H9 (cell line): ENCODE measurements at regions not wholly inside any gene's neighbourhood (a gene's known extent, or its start where the extent isn't known, plus 50 kb on each side); places are given as distances from the start of the nearest gene placed in this dataset.

Experiments used
- DNase-seq: peaks from one replicate; pipeline ENCODE4 v3.0.0-alpha.2; 2017
- H2AFZ ChIP-seq: one replicate; pipeline ENCODE4 v1.6.1; 2013; ENCODE audit warnings: mild to moderate bottlenecking, low read length, control low read depth, moderate library complexity
- H2AK5ac ChIP-seq: 2 replicates; pipeline ENCODE4 v1.6.1; 2013; ENCODE audit warnings: low read length, control low read depth, mixed read lengths; ENCODE audit not compliant: insufficient read length
- H2BK120ac ChIP-seq: one replicate; pipeline ENCODE4 v1.6.1; 2013; ENCODE audit warnings: low read depth, mild to moderate bottlenecking, low read length, control low read depth, inconsistent platforms; ENCODE audit not compliant: poor library complexity, severe bottlenecking
- H2BK12ac ChIP-seq: 2 replicates; pipeline ENCODE4 v1.6.1; 2013; ENCODE audit warnings: low read length, control low read depth, mixed read lengths, low read depth; ENCODE audit not compliant: insufficient read length
- H2BK15ac ChIP-seq: 2 replicates; pipeline ENCODE4 v1.6.1; 2013; ENCODE audit warnings: low read depth, low read length, control low read depth
- H2BK20ac ChIP-seq: one replicate; pipeline ENCODE4 v1.6.1; 2013; ENCODE audit warnings: low read depth, mild to moderate bottlenecking, low read length, control low read depth, inconsistent platforms; ENCODE audit not compliant: poor library complexity, severe bottlenecking
- H2BK5ac ChIP-seq: 2 replicates; pipeline ENCODE4 v1.6.1; 2013; ENCODE audit warnings: low read length, control low read depth, mixed read lengths; ENCODE audit not compliant: insufficient read length
- H3K14ac ChIP-seq: 2 replicates; pipeline ENCODE4 v1.6.1; 2013; ENCODE audit warnings: low read length, control low read depth; ENCODE audit not compliant: insufficient read depth
- H3K18ac ChIP-seq: 2 replicates; pipeline ENCODE4 v1.6.1; 2013; ENCODE audit warnings: low read depth, mild to moderate bottlenecking, mixed read lengths, low read length, control low read depth; ENCODE audit not compliant: insufficient read length
- H3K23ac ChIP-seq: 2 replicates; pipeline ENCODE4 v1.6.1; 2013; ENCODE audit warnings: low read length, control low read depth, mixed read lengths, low read depth; ENCODE audit not compliant: insufficient read length
- H3K23me2 ChIP-seq: 2 replicates; pipeline ENCODE4 v1.6.1; 2013; ENCODE audit warnings: low read depth, mild to moderate bottlenecking, mixed read lengths, low read length, control low read depth; ENCODE audit not compliant: insufficient read length, poor library complexity, severe bottlenecking
- H3K27ac ChIP-seq: 2 replicates; pipeline ENCODE4 v1.5.1; 2013; ENCODE audit warnings: low read length, control low read depth, mixed read lengths, low read depth; ENCODE audit not compliant: insufficient read length
- H3K27me3 ChIP-seq: 2 replicates; pipeline ENCODE4 v1.6.1; 2013; ENCODE audit warnings: low read length, control low read depth, inconsistent platforms; ENCODE audit not compliant: insufficient read depth
- H3K4ac ChIP-seq: 2 replicates; pipeline ENCODE4 v1.6.1; 2013; ENCODE audit warnings: low read depth, mild to moderate bottlenecking, control low read depth, inconsistent platforms, low read length, moderate library complexity
- H3K4me1 ChIP-seq: 2 replicates; pipeline ENCODE4 v1.6.1; 2013; ENCODE audit warnings: low read length, control low read depth, inconsistent platforms; ENCODE audit not compliant: insufficient read depth
- H3K4me2 ChIP-seq: 2 replicates; pipeline ENCODE4 v1.6.1; 2013; ENCODE audit warnings: low read length, control low read depth, mixed read lengths; ENCODE audit not compliant: insufficient read length, insufficient read depth
- H3K56ac ChIP-seq: 2 replicates; pipeline ENCODE4 v1.6.1; 2013; ENCODE audit warnings: low read depth, mild to moderate bottlenecking, mixed read lengths, low read length, control low read depth; ENCODE audit not compliant: insufficient read length
- H3K79me1 ChIP-seq: 2 replicates; pipeline ENCODE4 v1.6.1; 2013; ENCODE audit warnings: low read depth, mild to moderate bottlenecking, moderate library complexity, low read length, control low read depth, inconsistent platforms; ENCODE audit not compliant: insufficient read depth, poor library complexity, severe bottlenecking
- H3K79me2 ChIP-seq: 2 replicates; pipeline ENCODE4 v1.6.1; 2013; ENCODE audit warnings: low read length, control low read depth, inconsistent platforms; ENCODE audit not compliant: insufficient read depth
- H3K9ac ChIP-seq: 2 replicates; pipeline ENCODE4 v1.6.1; 2013; ENCODE audit warnings: low read length, control low read depth, mixed read lengths; ENCODE audit not compliant: insufficient read length; ENCODE audit errors: extremely low read depth
- H3K9me3 ChIP-seq: one replicate; pipeline ENCODE4 v1.6.1; 2013; ENCODE audit warnings: low read depth, low read length, inconsistent platforms; ENCODE audit not compliant: control insufficient read depth
- H3T11ph ChIP-seq: one replicate; pipeline ENCODE4 v1.6.1; 2013; ENCODE audit warnings: mild to moderate bottlenecking, low read length, control low read depth, inconsistent platforms
- H4K20me1 ChIP-seq: one replicate; pipeline ENCODE4 v1.6.1; 2013; ENCODE audit not compliant: control insufficient read depth, insufficient read length, insufficient read depth
- H4K5ac ChIP-seq: 2 replicates; pipeline ENCODE4 v1.6.1; 2013; ENCODE audit warnings: low read depth, mild to moderate bottlenecking, mixed read lengths, low read length, control low read depth; ENCODE audit not compliant: insufficient read length
- H4K8ac ChIP-seq: replicated peaks from 2 replicates; pipeline ENCODE4 v1.6.1; 2013; ENCODE audit warnings: low read length, control low read depth, mixed read lengths, low read depth; ENCODE audit not compliant: insufficient read length
- H4K91ac ChIP-seq: 2 replicates; pipeline ENCODE4 v1.6.1; 2013; ENCODE audit warnings: low read depth, mild to moderate bottlenecking, moderate library complexity, mixed read lengths, low read length, control low read depth; ENCODE audit not compliant: insufficient read length
- H3K27ac Mint-ChIP-seq, 3 experiments: 2 replicates in 2 of 3; 3 replicates in 1 of 3; pipeline ENCODE4 v1.8.0; 2020 to 2021; ENCODE audit warnings: mixed read lengths in 3 of 3, mild to moderate bottlenecking in 1 of 3, moderate library complexity in 1 of 3
- H3K27me3 Mint-ChIP-seq: 2 replicates; pipeline ENCODE4 v1.8.0; 2021; ENCODE audit warnings: low read depth, mild to moderate bottlenecking, moderate library complexity, mixed read lengths
- H3K36me3 Mint-ChIP-seq, 3 experiments: 2 replicates in 2 of 3; 3 replicates in 1 of 3; pipeline ENCODE4 v1.8.0; 2020 to 2021; ENCODE audit warnings: low read depth in 3 of 3, mixed read lengths in 3 of 3; ENCODE audit not compliant: insufficient read depth in 1 of 3
- H3K4me1 Mint-ChIP-seq, 2 experiments: 2 replicates each; pipeline ENCODE4 v1.8.0; 2020; ENCODE audit warnings: mixed read lengths in 2 of 2
- H3K4me3 Mint-ChIP-seq, 2 experiments: 2 replicates in 1 of 2; 3 replicates in 1 of 2; pipeline ENCODE4 v1.8.0; 2020 to 2021; ENCODE audit warnings: mild to moderate bottlenecking in 2 of 2, mixed read lengths in 2 of 2, moderate library complexity in 1 of 2
- H3K9me3 Mint-ChIP-seq, 2 experiments: 2 replicates in 1 of 2; 3 replicates in 1 of 2; pipeline ENCODE4 v1.8.0; 2020; ENCODE audit warnings: mild to moderate bottlenecking in 2 of 2, mixed read lengths in 2 of 2, moderate library complexity in 1 of 2
- WGBS: extraction: QIAGEN DNeasy Blood & Tissue Kit; methylation state at CpG from one replicate; pipeline ENCODE4 v1.1.7; 2013; ENCODE audit warnings: missing lambda C conversion rate, low lambda C conversion rate, mixed read lengths; ENCODE audit not compliant: insufficient read length; ENCODE audit errors: extremely low coverage; 5-methylcytosine and 5-hydroxymethylcytosine counted together
- TF ChIP-seq, protein P1 (sequence below): fragments of 200-600 bp; sonication (generic); conservative IDR thresholded peaks from 3 replicates; pipeline ENCODE4 v1.8.0; 2021; ENCODE audit warnings: antibody characterized with exemption, mild to moderate bottlenecking

DNA sequence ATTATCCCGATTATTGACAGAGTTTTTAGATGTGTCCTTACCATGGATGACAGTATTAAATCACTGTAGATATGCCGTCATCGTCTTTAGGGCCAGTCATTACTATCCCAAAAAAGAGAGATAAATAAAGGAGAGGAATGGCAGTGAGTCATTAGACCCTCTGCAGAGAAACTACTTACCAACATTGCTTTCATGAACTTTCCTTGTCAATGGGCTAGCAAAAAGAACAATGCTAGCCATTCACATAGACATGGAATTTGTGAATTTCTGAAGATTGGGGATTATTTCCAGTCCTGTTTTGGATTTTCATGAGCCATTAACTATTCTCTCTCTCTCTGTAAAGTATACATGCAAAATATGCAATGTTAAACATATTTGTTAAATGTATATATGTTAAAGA is 319.4 kb upstream of the FANCL start:
- H3K23me2 ChIP-seq: no peaks in the 10 kb centered on the region
- H4K8ac ChIP-seq: no peak overlapping the region
- no peak overlapping the region for H3K18ac ChIP-seq
- TF ChIP-seq, protein P1, sequence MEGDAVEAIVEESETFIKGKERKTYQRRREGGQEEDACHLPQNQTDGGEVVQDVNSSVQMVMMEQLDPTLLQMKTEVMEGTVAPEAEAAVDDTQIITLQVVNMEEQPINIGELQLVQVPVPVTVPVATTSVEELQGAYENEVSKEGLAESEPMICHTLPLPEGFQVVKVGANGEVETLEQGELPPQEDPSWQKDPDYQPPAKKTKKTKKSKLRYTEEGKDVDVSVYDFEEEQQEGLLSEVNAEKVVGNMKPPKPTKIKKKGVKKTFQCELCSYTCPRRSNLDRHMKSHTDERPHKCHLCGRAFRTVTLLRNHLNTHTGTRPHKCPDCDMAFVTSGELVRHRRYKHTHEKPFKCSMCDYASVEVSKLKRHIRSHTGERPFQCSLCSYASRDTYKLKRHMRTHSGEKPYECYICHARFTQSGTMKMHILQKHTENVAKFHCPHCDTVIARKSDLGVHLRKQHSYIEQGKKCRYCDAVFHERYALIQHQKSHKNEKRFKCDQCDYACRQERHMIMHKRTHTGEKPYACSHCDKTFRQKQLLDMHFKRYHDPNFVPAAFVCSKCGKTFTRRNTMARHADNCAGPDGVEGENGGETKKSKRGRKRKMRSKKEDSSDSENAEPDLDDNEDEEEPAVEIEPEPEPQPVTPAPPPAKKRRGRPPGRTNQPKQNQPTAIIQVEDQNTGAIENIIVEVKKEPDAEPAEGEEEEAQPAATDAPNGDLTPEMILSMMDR: no peak
- H3K56ac ChIP-seq: no peak overlapping the region
- no peak overlapping the region for H3K14ac ChIP-seq
- no peak overlapping the region for H2AK5ac ChIP-seq
- H3K23ac ChIP-seq: no peak overlapping the region
- Mint-ChIP-seq H3K36me3 (no peaks in the 10 kb centered on the region), H3K4me1 (peaks cover 18 to 23% of the 10 kb centered on the region in 2 experiments), H3K27me3 (no peaks in the 10 kb centered on the region), H3K9me3 (no peaks in the 10 kb centered on the region), H3K27ac (no peak overlapping the region), H3K4me3 (no peak overlapping the region)
- no peak overlapping the region for H3K4me2 ChIP-seq
- H3K4ac ChIP-seq: no peak overlapping the region
- H4K5ac ChIP-seq: no peak overlapping the region
- H3T11ph ChIP-seq: no peak overlapping the region
- H4K20me1 ChIP-seq: no peaks in the 10 kb centered on the region
- H3K79me1 ChIP-seq: no peaks in the 10 kb centered on the region
- no peak overlapping the region for H2BK120ac ChIP-seq
- peaks cover 5% of the 10 kb centered on the region; the same call in 1 of the 2 replicates for H3K4me1 ChIP-seq
- no peaks in the 10 kb centered on the region for H3K27me3 ChIP-seq
- H2BK20ac ChIP-seq: no peak overlapping the region
- no peak overlapping the region for H2AFZ ChIP-seq
- WGBS: no CpG with 5 or more reads among the region's 3 CpGs
- H2BK5ac ChIP-seq: no peak overlapping the region
- no peak overlapping the region for H4K91ac ChIP-seq
- no peaks in the 10 kb centered on the region for H3K9me3 ChIP-seq
- no peaks in the 10 kb centered on the region for H3K79me2 ChIP-seq
- no peak overlapping the region for H2BK12ac ChIP-seq
- H3K27ac ChIP-seq: no peak overlapping the region
- H3K9ac ChIP-seq: no peak overlapping the region
- H2BK15ac ChIP-seq: no peak overlapping the region
- no peak for DNase-seq
